ENCODE measurements at regions not wholly inside any gene's neighbourhood (a gene's known extent, or its start where the extent isn't known, plus 50 kb on each side); places are given as distances from the start of the nearest gene placed in this dataset.
A peak's percentile ranks its signal among the peaks of the same experiment; 100 is the strongest.

DNA sequence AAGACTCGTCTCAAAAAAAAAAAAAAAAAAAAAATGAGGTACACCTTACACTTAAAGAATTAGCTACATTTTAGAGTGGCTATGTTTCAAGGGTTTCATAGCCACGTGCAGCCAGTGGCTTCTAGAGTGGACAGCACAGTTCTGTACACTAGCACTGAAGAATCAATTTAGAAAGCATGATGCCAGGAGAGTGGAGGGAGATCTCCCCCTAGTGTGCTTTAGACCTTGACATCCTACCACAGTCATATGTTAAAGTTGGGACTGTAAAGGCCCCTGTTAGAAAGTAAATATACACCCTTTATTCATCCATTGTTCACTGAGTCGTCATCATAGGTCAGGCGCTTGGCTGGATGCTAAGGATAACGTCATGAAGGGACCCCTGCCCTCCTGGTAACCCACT, 179.4 kb downstream of the QDPR start:
- no peak overlapping the region for H3K4me3 ChIP-seq (ENCODE audit: low read depth, low read length)
- no peak for TF ChIP-seq CTCF (IDR thresholded peaks at IDR 0.05; ENCODE audit: insufficient read depth, low read depth, low read length, missing control alignments)
- no peak for DNase-seq (ENCODE audit: low read depth)

DNA sequence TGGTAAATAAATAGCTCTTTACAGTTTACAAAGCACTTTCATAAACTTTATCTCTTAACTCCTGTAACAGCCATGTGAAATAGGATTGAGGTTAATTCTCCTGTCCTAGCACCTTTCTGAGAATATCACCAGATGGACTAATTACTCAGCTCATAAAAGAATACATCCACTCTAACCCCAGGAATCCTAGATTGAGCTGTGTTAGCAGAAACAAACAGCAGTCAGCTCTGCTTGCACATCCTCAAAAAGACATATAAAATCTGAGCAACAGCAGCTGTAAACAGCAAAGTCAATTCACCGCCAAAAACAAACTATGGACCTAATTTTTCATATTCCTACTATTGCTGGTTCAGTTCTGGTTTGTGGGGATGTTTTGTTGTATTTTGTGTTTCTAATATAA, 182.8 kb downstream of the QDPR start:
- TF ChIP-seq CTCF (IDR thresholded peaks at IDR 0.05; ENCODE audit: insufficient read depth, low read depth, low read length, missing control alignments) = no peak
- H3K4me3 ChIP-seq (ENCODE audit: low read depth, low read length) = no peak overlapping the region
- DNase-seq (ENCODE audit: low read depth) = no peak

DNA sequence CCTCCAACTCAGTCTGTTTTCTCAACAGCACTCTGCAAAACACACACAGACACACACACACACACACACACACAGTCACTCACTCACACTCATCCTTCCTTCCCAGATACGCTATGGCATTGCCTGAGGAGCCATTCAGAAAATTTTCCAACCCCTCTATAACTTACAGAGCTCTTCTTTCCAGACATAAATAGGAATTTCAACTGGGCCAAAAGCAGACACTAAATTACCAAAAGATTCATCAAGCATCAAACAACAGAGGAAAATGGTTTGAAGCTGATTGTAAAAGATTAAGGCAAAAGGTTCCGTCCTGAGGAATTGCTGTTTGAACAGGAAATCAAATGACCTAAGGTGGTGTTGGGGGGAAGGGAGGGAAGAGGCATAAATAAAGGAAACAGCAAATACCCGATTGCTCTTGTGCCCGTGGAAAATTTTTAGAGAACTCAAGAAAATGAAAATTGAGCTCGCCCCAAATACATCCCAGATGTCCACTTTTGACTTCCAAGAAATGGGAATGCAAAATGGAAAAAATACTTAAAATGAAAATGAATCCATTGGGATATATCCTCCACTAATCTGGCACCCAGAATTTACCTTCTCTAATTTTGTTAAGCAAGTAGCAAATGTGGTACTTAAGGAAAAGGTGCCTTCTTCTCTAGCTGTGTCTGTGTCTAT, 183.6 kb downstream of the QDPR start:
- no peak overlapping the region for H3K4me3 ChIP-seq (ENCODE audit: low read depth, low read length)
- no peak for DNase-seq (ENCODE audit: low read depth)
- TF ChIP-seq CTCF (IDR thresholded peaks at IDR 0.05; ENCODE audit: insufficient read depth, low read depth, low read length, missing control alignments) = no peak

DNA sequence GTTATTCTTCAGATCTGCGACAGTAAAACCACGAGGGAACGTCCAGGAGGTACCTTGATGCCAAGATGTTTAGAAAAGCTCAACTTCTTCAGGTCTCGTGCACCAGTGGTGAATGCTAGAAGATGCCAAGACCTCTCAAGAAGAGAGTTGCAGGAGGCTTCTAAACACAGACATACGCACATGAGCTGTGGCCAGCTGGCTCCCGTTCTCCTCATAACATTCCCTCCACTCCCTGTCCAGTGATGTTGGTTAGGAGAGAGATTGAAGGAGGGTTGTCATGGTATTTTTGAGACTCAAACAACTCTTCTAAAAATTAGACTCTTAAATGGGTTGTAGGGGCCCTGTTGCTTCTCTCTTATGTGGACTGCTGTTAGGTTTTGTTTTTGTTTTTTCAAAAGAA, 184.3 kb downstream of the QDPR start:
- TF ChIP-seq CTCF (IDR thresholded peaks at IDR 0.05; ENCODE audit: insufficient read depth, low read depth, low read length, missing control alignments) = no peak
- no peak for DNase-seq (ENCODE audit: low read depth)
- H3K4me3 ChIP-seq (ENCODE audit: low read depth, low read length) = no peak overlapping the region

DNA sequence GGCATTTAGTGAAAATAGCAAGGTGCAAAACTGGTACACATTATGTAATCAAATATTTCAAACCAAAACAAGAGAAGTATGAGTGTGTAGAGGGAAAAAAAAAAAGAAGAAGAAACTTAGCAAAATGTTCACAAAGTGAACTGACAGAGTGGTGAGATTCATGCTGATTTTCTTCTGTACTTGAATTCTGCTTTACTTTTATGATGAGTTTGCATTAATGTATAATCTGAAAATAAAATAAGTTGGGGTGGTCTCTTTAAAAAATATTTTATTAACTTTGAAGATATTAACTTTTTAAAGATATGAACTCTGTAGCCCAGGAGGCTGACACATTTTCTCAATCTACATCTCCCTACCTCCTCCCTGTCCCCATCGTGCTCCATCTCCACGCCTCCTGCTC, 185.1 kb downstream of the QDPR start:
- H3K4me3 ChIP-seq (ENCODE audit: low read depth, low read length) = no peak overlapping the region
- TF ChIP-seq CTCF (IDR thresholded peaks at IDR 0.05; ENCODE audit: insufficient read depth, low read depth, low read length, missing control alignments) = no peak
- DNase-seq (ENCODE audit: low read depth) = no peak

- H3K4me3 ChIP-seq (ENCODE audit: low read depth, low read length) = no peak overlapping the region
- DNase-seq (ENCODE audit: low read depth) = no peak
- no peak for TF ChIP-seq CTCF (IDR thresholded peaks at IDR 0.05; ENCODE audit: insufficient read depth, low read depth, low read length, missing control alignments)
These were observed 186.8 kb downstream of the QDPR start for GRCh38 chr4:17325098-17325497.

DNA sequence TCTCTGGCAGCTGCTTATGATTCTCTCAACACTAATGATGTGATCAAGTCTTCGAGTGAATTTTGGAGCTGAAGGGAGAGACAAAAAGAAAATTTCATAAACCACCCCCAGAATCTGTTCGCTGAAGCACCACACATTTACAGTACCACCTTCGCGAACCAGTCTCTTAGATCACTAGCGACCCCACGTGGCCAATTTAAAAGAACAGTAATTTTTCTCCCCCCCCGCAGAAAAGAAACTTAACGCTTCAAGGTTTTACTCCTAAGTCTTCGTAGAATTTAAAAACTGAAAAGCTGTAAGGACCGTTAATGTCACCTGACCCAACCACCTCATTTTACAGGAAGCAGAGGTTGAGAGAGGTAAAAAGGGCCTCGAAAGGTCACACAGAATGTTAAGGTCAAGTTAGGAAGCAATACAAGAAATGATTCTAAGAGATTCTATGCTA, 187.5 kb downstream of the QDPR start:
- peak; percentile 50 for TF ChIP-seq CTCF (IDR thresholded peaks at IDR 0.05; ENCODE audit: insufficient read depth, low read depth, low read length, missing control alignments)
- no peak overlapping the region for H3K4me3 ChIP-seq (ENCODE audit: low read depth, low read length)
- peak; percentile 70 for DNase-seq (ENCODE audit: low read depth)
